ENCODE measurements at regions not wholly inside any gene's neighbourhood (a gene's known extent, or its start where the extent isn't known, plus 50 kb on each side); places are given as distances from the start of the nearest gene placed in this dataset.

- intact Hi-C loops (cut with DNase I), result no loop called here
- Histone ChIP-seq H3K9me3 (no peaks in the 10 kb centered on the region), H3K4me3 (no peak overlapping the region), H3K27ac (no peak overlapping the region), H3K27me3 (no peaks in the 10 kb centered on the region), H3K36me3 (no peaks in the 10 kb centered on the region), H3K4me1 (no peaks in the 10 kb centered on the region)
- no peak for TF ChIP-seq CTCF (IDR thresholded peaks at IDR 0.05)
- DNase-seq (ENCODE audit: low spot score in 2 of 2), result no peak
Measured at GRCh38 chr22:22830193-22830592, 57.4 kb upstream of the IGLL5 start.

- intact Hi-C loops (cut with DNase I), result no loop called here
- Histone ChIP-seq H3K4me1 (no peaks in the 10 kb centered on the region), H3K27me3 (no peaks in the 10 kb centered on the region), H3K9me3 (no peaks in the 10 kb centered on the region), H3K4me3 (no peak overlapping the region), H3K36me3 (no peaks in the 10 kb centered on the region), H3K27ac (no peak overlapping the region)
- TF ChIP-seq CTCF (IDR thresholded peaks at IDR 0.05), result no peak
- no peak for DNase-seq (ENCODE audit: low spot score in 2 of 2)
Measured at GRCh38 chr22:22830957-22831688, 56.5 kb upstream of the IGLL5 start.

- intact Hi-C loops (cut with DNase I), result no loop called here
- H3K4me3 ChIP-seq, result no peak overlapping the region
- TF ChIP-seq CTCF (IDR thresholded peaks at IDR 0.05), result no peak
- H3K27me3 ChIP-seq, result no peaks in the 10 kb centered on the region
- no peak overlapping the region for H3K27ac ChIP-seq
- no peaks in the 10 kb centered on the region for H3K9me3 ChIP-seq
- H3K4me1 ChIP-seq, result no peaks in the 10 kb centered on the region
- no peaks in the 10 kb centered on the region for H3K36me3 ChIP-seq
- no peak for DNase-seq (ENCODE audit: low spot score in 2 of 2)
Measured at GRCh38 chr22:22833059-22833458, 54.6 kb upstream of the IGLL5 start.

- DNase-seq (ENCODE audit: low spot score in 2 of 2), result no peak
- Histone ChIP-seq H3K27me3 (no peaks in the 10 kb centered on the region), H3K27ac (no peak overlapping the region), H3K4me3 (no peak overlapping the region), H3K4me1 (no peaks in the 10 kb centered on the region), H3K9me3 (no peaks in the 10 kb centered on the region), H3K36me3 (no peaks in the 10 kb centered on the region)
- intact Hi-C loops (cut with DNase I), result no loop called here
- TF ChIP-seq CTCF (IDR thresholded peaks at IDR 0.05), result no peak
Measured at GRCh38 chr22:22833488-22833887, 54.1 kb upstream of the IGLL5 start.

GRCh38 chr22:22834204-22834603, 53.4 kb upstream of the IGLL5 start:
- no peak overlapping the region for H3K27ac ChIP-seq
- DNase-seq (ENCODE audit: low spot score in 2 of 2), result no peak
- no peaks in the 10 kb centered on the region for H3K36me3 ChIP-seq
- no peak overlapping the region for H3K4me3 ChIP-seq
- intact Hi-C loops (cut with DNase I), result no loop called here
- H3K9me3 ChIP-seq, result no peaks in the 10 kb centered on the region
- TF ChIP-seq CTCF (IDR thresholded peaks at IDR 0.05), result no peak
- no peaks in the 10 kb centered on the region for H3K4me1 ChIP-seq
- no peaks in the 10 kb centered on the region for H3K27me3 ChIP-seq

- no peak overlapping the region for H3K4me3 ChIP-seq
- intact Hi-C loops (cut with DNase I), result no loop called here
- no peaks in the 10 kb centered on the region for H3K27me3 ChIP-seq
Measured at GRCh38 chr22:22834783-22835182, 52.8 kb upstream of the IGLL5 start.

More at GRCh38 chr22:22834783-22835182, 52.8 kb upstream of the IGLL5 start:
- Histone ChIP-seq H3K27ac (no peak overlapping the region), H3K4me1 (no peaks in the 10 kb centered on the region), H3K9me3 (no peaks in the 10 kb centered on the region), H3K36me3 (no peaks in the 10 kb centered on the region)
- no peak for TF ChIP-seq CTCF (IDR thresholded peaks at IDR 0.05)
- no peak for DNase-seq (ENCODE audit: low spot score in 2 of 2)

Measured in ascending aorta (tissue), 2 donors.